ENCODE measurements at regions not wholly inside any gene's neighbourhood (a gene's known extent, or its start where the extent isn't known, plus 50 kb on each side); places are given as distances from the start of the nearest gene placed in this dataset.

GRCh38 chr17:33896263-33896662 is 358.8 kb upstream of the CCL2 start:
- Histone ChIP-seq H3K9me3 (no peaks in the 10 kb centered on the region), H3K36me3 (no peaks in the 10 kb centered on the region), H3K27ac (no peak overlapping the region), H3K4me3 (no peak overlapping the region), H3K4me1 (no peaks in the 10 kb centered on the region), H3K27me3 (peaks cover 13% of the 10 kb centered on the region)
- WGBS: 51% methylated on average over 6 of the region's 6 CpGs
- no peak for DNase-seq (ENCODE audit: low spot score in 2 of 2)
- TF ChIP-seq POLR2AphosphoS5 (IDR thresholded peaks at IDR 0.05): no peak
- TF ChIP-seq, protein P1, sequence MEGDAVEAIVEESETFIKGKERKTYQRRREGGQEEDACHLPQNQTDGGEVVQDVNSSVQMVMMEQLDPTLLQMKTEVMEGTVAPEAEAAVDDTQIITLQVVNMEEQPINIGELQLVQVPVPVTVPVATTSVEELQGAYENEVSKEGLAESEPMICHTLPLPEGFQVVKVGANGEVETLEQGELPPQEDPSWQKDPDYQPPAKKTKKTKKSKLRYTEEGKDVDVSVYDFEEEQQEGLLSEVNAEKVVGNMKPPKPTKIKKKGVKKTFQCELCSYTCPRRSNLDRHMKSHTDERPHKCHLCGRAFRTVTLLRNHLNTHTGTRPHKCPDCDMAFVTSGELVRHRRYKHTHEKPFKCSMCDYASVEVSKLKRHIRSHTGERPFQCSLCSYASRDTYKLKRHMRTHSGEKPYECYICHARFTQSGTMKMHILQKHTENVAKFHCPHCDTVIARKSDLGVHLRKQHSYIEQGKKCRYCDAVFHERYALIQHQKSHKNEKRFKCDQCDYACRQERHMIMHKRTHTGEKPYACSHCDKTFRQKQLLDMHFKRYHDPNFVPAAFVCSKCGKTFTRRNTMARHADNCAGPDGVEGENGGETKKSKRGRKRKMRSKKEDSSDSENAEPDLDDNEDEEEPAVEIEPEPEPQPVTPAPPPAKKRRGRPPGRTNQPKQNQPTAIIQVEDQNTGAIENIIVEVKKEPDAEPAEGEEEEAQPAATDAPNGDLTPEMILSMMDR (IDR thresholded peaks at IDR 0.05): no peak
- no peak for TF ChIP-seq POLR2A (IDR thresholded peaks at IDR 0.05)
- no peak for TF ChIP-seq EP300 (IDR thresholded peaks at IDR 0.05)

DNA sequence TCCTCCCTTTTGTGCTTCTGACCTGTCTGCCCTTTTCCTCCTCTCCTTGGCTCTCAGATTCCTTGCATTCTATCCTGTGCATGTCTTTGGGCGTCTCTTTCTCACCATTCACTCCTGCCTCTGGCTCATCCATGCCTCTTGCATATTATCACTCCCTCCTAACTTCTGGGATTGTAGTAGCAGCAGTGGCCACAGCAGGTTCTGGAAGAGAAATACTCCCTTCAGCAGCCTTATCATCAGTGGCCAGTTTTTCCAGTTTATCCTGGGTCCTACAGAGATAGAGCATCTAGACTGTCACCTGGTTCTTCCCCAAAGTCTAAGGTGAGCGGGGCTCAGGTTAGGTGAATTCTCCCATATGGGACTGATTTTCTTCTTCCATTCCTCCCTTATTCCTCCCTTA is 354.0 kb upstream of the CCL2 start:
- TF ChIP-seq EP300 (IDR thresholded peaks at IDR 0.05) (no peak), POLR2AphosphoS5 (IDR thresholded peaks at IDR 0.05) (no peak)
- Histone ChIP-seq H3K27ac (no peak overlapping the region), H3K4me3 (no peak overlapping the region), H3K9me3 (no peaks in the 10 kb centered on the region), H3K27me3 (peaks cover 18% of the 10 kb centered on the region), H3K36me3 (no peaks in the 10 kb centered on the region), H3K4me1 (no peaks in the 10 kb centered on the region)
- no peak for DNase-seq (ENCODE audit: low spot score in 2 of 2)
- 71% methylated on average over 2 of the region's 2 CpGs for WGBS

- TF ChIP-seq EP300 (IDR thresholded peaks at IDR 0.05): no peak
- no peak for TF ChIP-seq POLR2A (IDR thresholded peaks at IDR 0.05)
- DNase-seq (ENCODE audit: low spot score in 2 of 2): no peak
- Histone ChIP-seq H3K27me3 (peaks cover 13% of the 10 kb centered on the region), H3K4me1 (no peaks in the 10 kb centered on the region), H3K9me3 (no peaks in the 10 kb centered on the region), H3K36me3 (no peaks in the 10 kb centered on the region), H3K4me3 (no peak overlapping the region), H3K27ac (no peak overlapping the region)
- 70% methylated on average over 1 of the region's 1 CpG for WGBS
These were observed 352.1 kb upstream of the CCL2 start for GRCh38 chr17:33902901-33903449.

GRCh38 chr17:33904476-33904875 is 350.6 kb upstream of the CCL2 start:
- Histone ChIP-seq H3K4me1 (no peaks in the 10 kb centered on the region), H3K36me3 (no peaks in the 10 kb centered on the region), H3K27ac (no peak overlapping the region), H3K4me3 (no peak overlapping the region), H3K9me3 (no peaks in the 10 kb centered on the region), H3K27me3 (peaks cover 18% of the 10 kb centered on the region)
- TF ChIP-seq POLR2A (IDR thresholded peaks at IDR 0.05) (no peak), POLR2AphosphoS5 (IDR thresholded peaks at IDR 0.05) (no peak)
- 95% methylated on average over 2 of the region's 4 CpGs for WGBS
- no peak for DNase-seq (ENCODE audit: low spot score in 2 of 2)

DNA sequence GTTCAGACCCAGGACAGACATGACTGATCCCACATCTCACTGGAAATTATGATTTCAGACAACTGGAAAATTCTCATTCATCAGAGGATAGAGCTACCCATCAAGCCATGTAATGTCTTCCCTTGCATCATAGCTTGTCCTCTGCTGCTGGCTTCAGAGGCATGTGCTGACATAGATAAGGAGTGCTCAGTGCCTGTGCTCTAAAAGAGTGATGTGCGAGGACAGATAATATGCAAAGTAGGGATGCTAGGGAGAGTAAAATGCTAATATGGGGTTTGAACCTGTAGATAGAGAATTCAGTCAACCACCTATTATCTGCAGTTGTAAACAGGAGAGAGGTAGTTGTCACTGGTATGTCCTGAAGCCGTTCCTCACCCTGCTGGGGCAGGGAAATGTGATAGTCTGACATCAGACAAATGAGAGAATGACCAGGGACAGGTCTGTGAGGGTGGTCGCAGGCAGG is 349.7 kb upstream of the CCL2 start:
- Histone ChIP-seq H3K36me3 (no peaks in the 10 kb centered on the region), H3K4me3 (no peak overlapping the region), H3K27me3 (peaks cover 18% of the 10 kb centered on the region), H3K27ac (no peak overlapping the region), H3K4me1 (no peaks in the 10 kb centered on the region), H3K9me3 (no peaks in the 10 kb centered on the region)
- DNase-seq (ENCODE audit: low spot score in 2 of 2): no peak
- no peak for TF ChIP-seq EP300 (IDR thresholded peaks at IDR 0.05)
- TF ChIP-seq POLR2A (IDR thresholded peaks at IDR 0.05): no peak
- TF ChIP-seq, protein P1 (IDR thresholded peaks at IDR 0.05): no peak
- TF ChIP-seq POLR2AphosphoS5 (IDR thresholded peaks at IDR 0.05): no peak
- 65% methylated on average over 3 of the region's 3 CpGs for WGBS

DNA sequence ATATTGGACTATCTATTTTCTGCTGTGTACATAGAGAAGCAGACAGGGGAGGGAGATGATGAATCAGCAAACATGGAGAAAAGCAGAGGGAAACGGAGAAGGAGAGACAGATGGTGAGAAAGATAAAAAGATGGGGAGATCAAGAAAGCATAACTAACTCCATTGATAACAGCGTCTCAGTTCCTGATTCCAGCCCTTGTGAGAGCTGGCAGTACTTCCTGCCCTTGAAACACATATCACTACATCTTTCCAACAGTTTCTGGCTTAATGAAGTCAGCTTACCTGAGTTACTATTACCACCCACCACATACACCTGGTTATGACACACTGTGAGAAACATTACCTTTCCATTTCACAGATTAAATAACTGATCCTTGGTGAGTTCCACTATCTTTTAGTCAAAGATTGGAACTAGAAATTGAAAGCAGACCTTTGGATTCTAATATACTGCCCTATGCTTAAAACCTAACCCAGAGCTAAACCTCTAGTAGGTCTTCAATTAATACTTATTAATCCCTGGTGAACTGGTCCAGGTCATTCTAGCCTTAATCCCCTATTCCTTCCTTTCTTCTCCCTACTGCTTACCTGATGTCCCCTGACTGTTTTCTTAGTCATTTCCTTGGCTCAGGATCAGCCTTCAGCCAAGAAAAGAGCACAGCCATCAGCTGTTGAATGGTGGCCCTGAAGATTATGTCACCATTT is 346.6 kb upstream of the CCL2 start:
- DNase-seq (ENCODE audit: low spot score in 2 of 2): no peak
- 52% methylated on average over 2 of the region's 2 CpGs for WGBS
- Histone ChIP-seq H3K4me3 (no peak overlapping the region), H3K9me3 (no peaks in the 10 kb centered on the region), H3K27ac (no peak overlapping the region), H3K4me1 (no peaks in the 10 kb centered on the region), H3K36me3 (no peaks in the 10 kb centered on the region), H3K27me3 (peaks cover 7% of the 10 kb centered on the region)
- TF ChIP-seq POLR2A (IDR thresholded peaks at IDR 0.05): no peak

- no peak for DNase-seq (ENCODE audit: low spot score in 2 of 2)
- Histone ChIP-seq H3K27me3 (peaks cover 7% of the 10 kb centered on the region), H3K27ac (no peak overlapping the region), H3K4me1 (no peaks in the 10 kb centered on the region), H3K9me3 (no peaks in the 10 kb centered on the region), H3K36me3 (no peaks in the 10 kb centered on the region), H3K4me3 (no peak overlapping the region)
- 95% methylated on average over 2 of the region's 2 CpGs for WGBS
- TF ChIP-seq POLR2AphosphoS5 (IDR thresholded peaks at IDR 0.05): no peak
- TF ChIP-seq EP300 (IDR thresholded peaks at IDR 0.05): no peak
- TF ChIP-seq POLR2A (IDR thresholded peaks at IDR 0.05): no peak
- TF ChIP-seq, protein P1 (IDR thresholded peaks at IDR 0.05): no peak
These were observed 344.8 kb upstream of the CCL2 start for GRCh38 chr17:33910200-33910857.
